22Rv1 (cell line): ENCODE measurements at regions not wholly inside any gene's neighbourhood (a gene's known extent, or its start where the extent isn't known, plus 50 kb on each side); places are given as distances from the start of the nearest gene placed in this dataset.

Experiments
- ZFX ChIP-seq: fragments of 450-650 bp; IDR thresholded peaks from 2 replicates; pipeline ENCODE4 v1.6.1; 2017; ENCODE audit warnings: antibody characterized with exemption, borderline replicate concordance
- TF ChIP-seq, protein P1 (sequence below): fragments of 450-650 bp; IDR thresholded peaks from 2 replicates; pipeline ENCODE4 v1.5.1; 2017; ENCODE audit warnings: mild to moderate bottlenecking

DNA sequence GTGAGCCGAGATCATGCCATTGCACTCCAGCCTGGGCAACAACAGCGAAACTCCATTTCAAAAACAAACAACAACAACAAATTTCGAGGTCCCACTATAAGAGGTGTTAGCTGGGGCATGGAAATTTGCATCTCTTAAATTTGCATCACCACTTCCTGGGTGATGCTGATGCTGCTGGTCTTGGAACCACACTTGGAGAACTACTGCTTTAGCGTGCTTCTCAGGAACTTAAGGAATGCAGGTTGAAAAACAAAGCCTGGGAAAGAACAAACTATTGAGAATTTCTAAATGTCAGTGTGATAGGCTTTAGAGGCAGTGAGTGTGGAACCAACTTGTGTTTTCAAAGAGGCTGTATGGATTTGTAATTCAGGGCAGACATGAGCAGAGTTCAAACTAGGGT is 858.4 kb upstream of the ARPP21 start:
- TF ChIP-seq, protein P1, sequence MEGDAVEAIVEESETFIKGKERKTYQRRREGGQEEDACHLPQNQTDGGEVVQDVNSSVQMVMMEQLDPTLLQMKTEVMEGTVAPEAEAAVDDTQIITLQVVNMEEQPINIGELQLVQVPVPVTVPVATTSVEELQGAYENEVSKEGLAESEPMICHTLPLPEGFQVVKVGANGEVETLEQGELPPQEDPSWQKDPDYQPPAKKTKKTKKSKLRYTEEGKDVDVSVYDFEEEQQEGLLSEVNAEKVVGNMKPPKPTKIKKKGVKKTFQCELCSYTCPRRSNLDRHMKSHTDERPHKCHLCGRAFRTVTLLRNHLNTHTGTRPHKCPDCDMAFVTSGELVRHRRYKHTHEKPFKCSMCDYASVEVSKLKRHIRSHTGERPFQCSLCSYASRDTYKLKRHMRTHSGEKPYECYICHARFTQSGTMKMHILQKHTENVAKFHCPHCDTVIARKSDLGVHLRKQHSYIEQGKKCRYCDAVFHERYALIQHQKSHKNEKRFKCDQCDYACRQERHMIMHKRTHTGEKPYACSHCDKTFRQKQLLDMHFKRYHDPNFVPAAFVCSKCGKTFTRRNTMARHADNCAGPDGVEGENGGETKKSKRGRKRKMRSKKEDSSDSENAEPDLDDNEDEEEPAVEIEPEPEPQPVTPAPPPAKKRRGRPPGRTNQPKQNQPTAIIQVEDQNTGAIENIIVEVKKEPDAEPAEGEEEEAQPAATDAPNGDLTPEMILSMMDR: no peak
- TF ChIP-seq ZFX: no peak
